Stomach (tissue), 8 donors: ENCODE measurements at regions not wholly inside any gene's neighbourhood (a gene's known extent, or its start where the extent isn't known, plus 50 kb on each side); places are given as distances from the start of the nearest gene placed in this dataset.

Experiments used
- DNase-seq, 2 donors: peaks; one replicate each; pipeline versions ENCODE4 v3.0.0 to v3.0.0-alpha.2; 2013 to 2019
- H3K27ac ChIP-seq, 5 donors: fragments of 200-600 bp in 4 of 5; sonication (generic) in 4 of 5; one replicate each; pipeline ENCODE4 v1.5.1; 2013 to 2019; ENCODE audit warnings: mild to moderate bottlenecking in 1 of 5, moderate library complexity in 1 of 5
- H3K27me3 ChIP-seq, 3 donors: fragments of 200-600 bp; sonication (generic); one replicate each; pipeline ENCODE4 v1.5.1; 2017 to 2019; ENCODE audit warnings: mixed run types in 1 of 3
- H3K36me3 ChIP-seq, 4 donors: fragments of 200-600 bp; sonication (generic); 1 replicate in 3 of 4; 2 replicates in 1 of 4; pipeline ENCODE4 v1.5.1; 2016 to 2019
- H3K4me1 ChIP-seq, 4 donors: fragments of 200-600 bp; sonication (generic); one replicate each; pipeline ENCODE4 v1.5.1; 2016 to 2019
- H3K4me3 ChIP-seq, 4 donors: fragments of 200-600 bp; sonication (generic) in 3 of 4; one replicate each; pipeline ENCODE4 v1.5.1; 2016 to 2019; ENCODE audit warnings: mild to moderate bottlenecking in 1 of 4
- H3K9me3 ChIP-seq, 4 donors: fragments of 200-600 bp; sonication (generic); one replicate each; pipeline ENCODE4 v1.5.1; 2016 to 2019
- CTCF ChIP-seq, 7 experiments: fragments of 450-650 bp in 4 of 7; fragments of 200-600 bp in 3 of 7; sonication (generic) in 3 of 7; IDR thresholded peaks; one replicate each; pipeline ENCODE4 v1.5.1; 2016 to 2019; ENCODE audit warnings: antibody characterized with exemption in 7 of 7, control low read depth in 2 of 7, mild to moderate bottlenecking in 1 of 7
- EP300 ChIP-seq: sonication (generic); formaldehyde crosslinking; IDR thresholded peaks from one replicate; pipeline ENCODE4 v1.6.1; 2017; ENCODE audit warnings: antibody characterized with exemption
- POLR2A ChIP-seq, 4 donors: fragments of 450-650 bp; IDR thresholded peaks; one replicate each; pipeline ENCODE4 v1.6.1; 2016; ENCODE audit warnings: antibody characterized with exemption in 4 of 4, control low read depth in 2 of 4, mild to moderate bottlenecking in 1 of 4, moderate library complexity in 1 of 4
- POLR2AphosphoS5 ChIP-seq, 3 donors: sonication (generic); formaldehyde crosslinking; IDR thresholded peaks; one replicate each; pipeline ENCODE4 v1.6.1; 2016; ENCODE audit warnings: antibody characterized with exemption in 3 of 3
- WGBS, 5 donors: extraction: QIAGEN DNeasy Blood & Tissue Kit in 3 of 5; methylation state at CpG; one replicate each; pipeline versions ENCODE4 v1.1.5 to v1.1.7; 2013 to 2018; 5-methylcytosine and 5-hydroxymethylcytosine counted together
- intact Hi-C: fragments of 100-400 bp; cut with DNase I; formaldehyde crosslinking; loops from one replicate; pipeline ENCODE4 v1.15.1; 2023; ENCODE audit warnings: low total_unique reads
- donor health status: healthy with polysubstance abuse.
- donor health status: Bipolar disorder and iron deficiency.
- donor health status: healthy.

DNA sequence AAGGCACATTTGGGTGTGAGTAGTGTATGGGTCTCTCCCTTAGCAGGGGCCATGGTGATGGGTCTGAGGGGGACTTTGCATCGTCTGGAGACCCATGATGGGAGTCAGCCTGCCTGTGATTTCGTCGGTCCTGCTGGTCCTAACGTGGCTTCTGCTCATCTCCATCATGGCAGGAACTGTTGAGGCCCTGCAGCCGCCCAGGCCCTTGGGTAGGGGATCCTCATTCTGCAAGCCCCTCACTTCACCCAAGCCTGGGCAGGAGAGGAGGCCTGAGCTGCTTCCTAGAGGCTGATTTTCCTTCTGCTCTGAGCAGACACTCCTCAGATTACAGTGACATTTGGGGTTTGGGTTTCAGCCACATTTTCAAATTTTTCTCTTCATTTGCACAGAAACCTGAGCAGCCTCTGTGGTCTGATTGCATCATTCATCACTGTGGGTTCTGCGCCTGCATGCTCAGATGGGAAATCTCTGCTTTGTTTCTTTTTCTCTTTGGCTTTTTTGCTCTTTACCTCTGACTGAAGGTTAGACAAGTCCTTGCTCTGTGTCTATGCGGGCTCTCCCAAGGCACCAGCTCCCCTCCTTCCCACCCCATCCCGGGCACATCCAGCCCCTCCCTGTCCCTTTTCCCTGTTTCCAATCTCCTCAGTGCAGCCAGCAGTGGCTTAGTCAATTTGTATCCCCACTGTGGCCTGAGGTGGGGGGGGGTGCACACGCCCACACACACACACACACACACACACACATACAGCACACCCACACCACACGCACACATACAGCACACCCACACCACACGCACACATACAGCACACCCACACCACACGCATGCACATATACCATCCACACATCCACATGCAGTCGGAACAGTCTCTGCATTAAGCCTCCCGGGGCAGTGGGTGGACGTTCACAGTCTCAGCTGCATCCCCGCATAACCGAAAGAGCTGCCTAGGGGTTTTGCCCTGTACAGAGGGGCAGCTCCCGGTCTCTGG, 305.4 kb upstream of the HS6ST1 start:
- peak in 1 of 2 donors; percentile 30 for DNase-seq
- no peak for TF ChIP-seq POLR2AphosphoS5 (IDR thresholded peaks at IDR 0.05)
- no peak for TF ChIP-seq POLR2A (IDR thresholded peaks at IDR 0.05)
- no peak for TF ChIP-seq EP300
- no peak for TF ChIP-seq CTCF (IDR thresholded peaks at IDR 0.05)
- 67 to 84% (median 77%) methylated on average over 18 of the region's 18 CpGs for WGBS, 5 donors
- Histone ChIP-seq H3K27ac (no peak overlapping the region), H3K27me3 (no peaks in the 10 kb centered on the region), H3K4me1 (peaks cover 0 to 5% (median 0%) of the 10 kb centered on the region in 4 donors), H3K36me3 (no peaks in the 10 kb centered on the region), H3K9me3 (no peaks in the 10 kb centered on the region), H3K4me3 (no peak overlapping the region)
- intact Hi-C loops, result no loop called here

DNA sequence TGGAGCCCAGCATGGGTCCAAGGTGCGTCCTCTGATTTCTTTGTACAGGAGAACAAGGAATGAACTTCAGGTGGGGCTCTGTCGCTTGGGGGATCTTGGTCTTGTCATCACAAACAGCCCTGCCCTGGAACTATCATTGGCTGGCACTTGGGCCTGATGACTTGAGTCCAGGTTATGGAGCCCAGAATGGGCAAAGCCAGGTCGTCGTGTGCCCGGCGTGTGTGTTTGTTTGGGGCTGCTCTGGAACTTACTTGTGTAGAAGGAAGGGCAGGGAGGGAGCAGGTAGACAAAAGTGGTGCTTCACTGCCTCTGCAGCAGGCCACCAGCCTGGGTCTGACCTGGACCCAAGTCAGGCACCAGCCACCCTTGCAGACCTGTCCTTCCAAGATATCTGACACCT, 306.3 kb upstream of the HS6ST1 start:
- Histone ChIP-seq H3K4me3 (no peak overlapping the region), H3K27me3 (no peaks in the 10 kb centered on the region), H3K4me1 (peaks cover 0 to 5% (median 0%) of the 10 kb centered on the region in 4 donors), H3K9me3 (no peaks in the 10 kb centered on the region), H3K27ac (no peak overlapping the region), H3K36me3 (no peaks in the 10 kb centered on the region)
- TF ChIP-seq POLR2A (IDR thresholded peaks at IDR 0.05) (no peak), CTCF (IDR thresholded peaks at IDR 0.05) (no peak), EP300 (no peak), POLR2AphosphoS5 (IDR thresholded peaks at IDR 0.05) (no peak)
- intact Hi-C loops, result no loop called here
- no peak for DNase-seq
- 87 to 93% (median 92%) methylated on average over 5 to 6 of the region's 6 CpGs for WGBS, 5 donors

DNA sequence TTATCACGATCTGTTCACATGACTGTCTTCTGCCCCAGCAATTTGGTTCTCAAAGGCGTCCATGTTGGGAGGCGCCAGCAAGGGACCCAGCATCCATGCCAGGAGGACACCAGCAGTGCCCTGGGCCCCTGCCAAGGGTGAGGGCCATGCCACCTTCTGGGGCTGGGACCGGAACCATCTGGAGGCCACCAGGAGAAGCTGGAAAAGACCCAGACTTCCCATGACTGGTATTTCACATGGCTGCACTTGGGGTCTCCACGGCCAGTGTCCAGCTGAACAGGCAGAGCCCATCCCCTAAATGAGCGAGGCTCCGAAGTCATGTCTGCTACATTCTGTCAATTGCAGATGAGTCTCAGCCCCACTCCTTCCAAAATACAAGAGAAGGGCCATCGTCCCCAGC, 306.8 kb upstream of the HS6ST1 start:
- no peak for TF ChIP-seq POLR2A (IDR thresholded peaks at IDR 0.05)
- Histone ChIP-seq H3K4me3 (no peak overlapping the region), H3K9me3 (no peaks in the 10 kb centered on the region), H3K27ac (no peak overlapping the region), H3K4me1 (peaks cover 0 to 5% (median 0%) of the 10 kb centered on the region in 4 donors), H3K36me3 (no peaks in the 10 kb centered on the region), H3K27me3 (no peaks in the 10 kb centered on the region)
- 85 to 96% (median 93%) methylated on average over 6 to 8 of the region's 8 CpGs for WGBS, 5 donors
- intact Hi-C loops, result no loop called here
- DNase-seq, result no peak

- 71 to 86% (median 79%) methylated on average over 10 to 12 of the region's 12 CpGs for WGBS, 5 donors
- no peak overlapping the region for H3K4me3 ChIP-seq
- peaks cover 0 to 5% (median 0%) of the 10 kb centered on the region in 4 donors for H3K4me1 ChIP-seq
- no peaks in the 10 kb centered on the region for H3K27me3 ChIP-seq
- H3K9me3 ChIP-seq, result no peaks in the 10 kb centered on the region
- no peaks in the 10 kb centered on the region for H3K36me3 ChIP-seq
- intact Hi-C loops, result no loop called here
- TF ChIP-seq EP300 (no peak), POLR2AphosphoS5 (IDR thresholded peaks at IDR 0.05) (no peak), POLR2A (IDR thresholded peaks at IDR 0.05) (no peak), CTCF (IDR thresholded peaks at IDR 0.05) (no peak)
- no peak for DNase-seq
- no peak overlapping the region for H3K27ac ChIP-seq
Observed at GRCh38 chr2:128625963-128626759, 307.5 kb upstream of the HS6ST1 start.
